ENCODE measurements at regions not wholly inside any gene's neighbourhood (a gene's known extent, or its start where the extent isn't known, plus 50 kb on each side); places are given as distances from the start of the nearest gene placed in this dataset.
"Not testable (repeated sequence)": the region's sequence is repeated elsewhere in the genome, so short reads cannot be mapped to it uniquely, and the experiment has no call there.

DNA sequence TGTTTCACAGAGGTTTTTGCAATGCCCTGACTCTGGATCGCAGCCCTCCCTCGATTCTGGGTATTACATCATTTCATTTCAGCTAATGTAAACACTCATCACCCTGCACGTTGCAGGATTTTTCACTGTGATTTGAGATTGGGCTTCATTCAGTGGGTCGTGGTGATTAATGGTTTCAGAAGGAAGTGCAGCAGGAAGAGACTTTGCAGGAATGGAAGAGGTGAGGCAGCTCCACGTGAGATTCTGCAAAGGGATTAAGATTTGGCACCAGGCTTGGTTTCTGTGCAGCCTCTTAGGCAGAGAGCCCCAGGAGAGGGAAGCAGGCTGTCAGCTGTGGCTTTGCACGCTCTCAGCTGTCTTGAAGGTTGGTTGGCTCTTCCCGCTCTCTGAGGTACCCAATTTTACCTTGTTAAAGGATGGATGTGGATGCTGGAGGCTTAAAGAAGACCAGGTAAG, 95.2 kb downstream of the PLCE1 start:
- DNase-seq, result no peak

GRCh38 chr10:94091649-94092048, 97.9 kb downstream of the PLCE1 start:
- DNase-seq, result no peak

DNA sequence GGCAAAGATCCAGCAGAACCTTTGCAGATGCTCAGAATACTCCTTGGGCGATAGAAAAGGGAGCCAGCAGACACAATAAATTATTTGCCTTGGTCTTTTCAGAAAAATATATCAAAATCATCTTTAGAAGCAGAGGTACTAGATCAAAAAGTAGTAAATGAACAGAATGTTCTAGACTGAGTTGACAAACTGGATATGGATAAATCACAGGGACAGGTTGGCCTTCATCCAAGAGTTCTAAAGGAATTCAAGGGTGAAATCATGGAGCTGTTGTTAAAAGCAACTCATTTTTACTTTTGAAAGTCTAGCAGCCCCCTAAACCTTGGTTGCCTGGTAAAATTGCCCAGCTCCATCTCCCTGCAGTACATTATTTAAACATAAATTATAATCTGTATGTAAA, 99.1 kb downstream of the PLCE1 start:
- DNase-seq, result no peak

- no peak for DNase-seq
Measured at GRCh38 chr10:94093286-94093905, 99.7 kb downstream of the PLCE1 start.

- no peak for DNase-seq
Measured at GRCh38 chr10:94094540-94094939, 100.8 kb downstream of the PLCE1 start.

GRCh38 chr10:94097656-94098055, 103.9 kb downstream of the PLCE1 start:
- DNase-seq, result no peak

DNA sequence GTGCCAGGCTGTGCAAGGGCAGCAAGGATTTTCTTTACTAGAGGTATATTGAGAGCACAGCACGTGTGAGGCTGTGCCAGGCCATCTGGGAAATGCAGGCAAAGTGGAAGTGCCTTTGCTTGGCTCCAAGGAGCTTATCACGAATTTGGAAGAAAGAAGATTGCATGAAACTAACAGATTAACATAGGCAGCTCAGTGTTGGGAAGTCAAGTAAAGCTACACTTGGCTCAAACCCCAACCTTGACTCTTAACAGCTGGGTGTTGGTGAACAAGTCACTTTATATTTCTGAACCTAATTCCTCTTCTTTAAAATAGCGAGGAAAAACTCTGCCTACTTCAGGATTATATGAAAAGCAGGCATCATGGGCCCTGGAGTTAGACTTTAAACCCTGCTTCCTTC, 105.2 kb downstream of the PLCE1 start:
- DNase-seq, result no peak

- no peak for DNase-seq
Measured at GRCh38 chr10:94101894-94102293, 108.2 kb downstream of the PLCE1 start.

DNA sequence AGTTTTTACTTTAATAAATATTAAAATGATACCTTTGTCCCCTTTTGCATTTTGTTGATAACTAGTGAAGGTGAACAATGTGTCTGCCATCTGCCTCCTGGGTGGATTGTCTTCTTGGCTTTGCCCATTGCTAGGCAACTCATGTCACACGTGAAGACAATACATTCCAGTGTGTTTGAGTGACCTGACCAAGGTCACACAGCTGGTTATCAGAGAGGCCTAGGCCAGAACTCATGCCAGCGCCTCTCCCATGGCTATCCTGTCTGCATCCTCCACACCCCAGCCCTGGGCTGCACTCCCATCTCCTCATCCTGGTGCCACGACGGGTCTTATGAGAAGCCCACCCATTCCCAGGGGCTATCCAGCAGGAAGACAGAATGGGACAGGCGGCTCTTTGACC, 108.7 kb downstream of the PLCE1 start:
- DNase-seq, result no peak

DNA sequence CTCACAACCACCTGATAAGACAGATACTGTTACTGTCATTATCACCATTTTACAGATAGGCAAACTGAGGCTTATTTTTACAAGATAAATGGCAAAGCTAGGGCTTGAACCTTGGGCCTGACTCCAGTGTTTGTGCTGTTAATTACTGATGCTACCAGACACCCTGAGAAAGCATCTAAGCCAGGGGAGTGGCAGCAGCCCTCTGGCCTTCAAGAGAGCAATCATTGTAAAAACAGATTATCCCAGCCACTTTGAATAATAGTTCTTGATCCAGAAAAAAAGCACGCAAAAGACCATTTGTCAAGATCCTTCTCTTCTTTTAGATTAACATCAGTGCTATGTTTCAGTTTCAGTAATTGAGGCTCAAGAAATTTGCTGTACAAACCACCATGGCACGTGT, 109.5 kb downstream of the PLCE1 start:
- DNase-seq, result no peak

DNA sequence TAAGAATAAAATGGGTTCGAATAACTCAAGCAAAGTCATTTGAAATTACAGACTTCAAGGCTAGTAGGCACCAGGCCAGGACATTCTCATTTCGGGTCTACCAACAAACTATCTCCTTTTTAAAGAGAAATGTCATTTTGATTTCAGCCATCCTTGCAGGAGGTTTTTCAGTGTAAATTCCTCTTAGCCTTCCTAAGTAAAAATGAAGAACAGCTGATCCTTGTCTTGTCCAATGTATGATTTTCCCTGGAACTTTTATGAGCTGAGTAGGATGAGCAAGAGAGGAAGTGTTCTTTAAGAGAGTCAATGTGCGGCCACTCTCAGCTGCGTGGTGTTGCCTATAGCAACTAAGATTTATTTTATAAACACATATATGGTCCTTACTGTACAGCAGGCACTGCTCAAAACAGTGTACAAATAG, 110.1 kb downstream of the PLCE1 start:
- DNase-seq, result no peak

GRCh38 chr10:94104316-94105000, 110.7 kb downstream of the PLCE1 start:
- DNase-seq, result no peak

DNA sequence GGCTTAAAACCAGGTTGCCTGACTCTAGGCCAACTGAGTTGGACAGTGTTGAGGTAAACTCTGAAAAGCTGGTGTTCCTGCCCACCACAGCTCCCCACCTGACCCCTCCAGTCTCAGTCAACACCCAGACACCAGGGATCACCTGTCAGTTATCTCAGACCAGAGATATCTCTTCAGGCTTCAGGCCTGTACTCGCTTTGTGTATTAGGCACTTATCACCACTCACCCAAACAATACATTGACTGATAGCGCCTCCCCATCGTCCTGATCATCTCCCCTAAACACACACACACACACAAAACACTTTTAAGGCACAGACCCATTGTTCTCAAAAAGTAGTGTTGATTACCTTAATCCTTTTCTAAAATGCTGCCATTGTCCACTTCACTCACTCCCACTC, 111.5 kb downstream of the PLCE1 start:
- no peak for DNase-seq

GRCh38 chr10:94107191-94107590, 113.5 kb downstream of the PLCE1 start:
- no peak for DNase-seq

DNA sequence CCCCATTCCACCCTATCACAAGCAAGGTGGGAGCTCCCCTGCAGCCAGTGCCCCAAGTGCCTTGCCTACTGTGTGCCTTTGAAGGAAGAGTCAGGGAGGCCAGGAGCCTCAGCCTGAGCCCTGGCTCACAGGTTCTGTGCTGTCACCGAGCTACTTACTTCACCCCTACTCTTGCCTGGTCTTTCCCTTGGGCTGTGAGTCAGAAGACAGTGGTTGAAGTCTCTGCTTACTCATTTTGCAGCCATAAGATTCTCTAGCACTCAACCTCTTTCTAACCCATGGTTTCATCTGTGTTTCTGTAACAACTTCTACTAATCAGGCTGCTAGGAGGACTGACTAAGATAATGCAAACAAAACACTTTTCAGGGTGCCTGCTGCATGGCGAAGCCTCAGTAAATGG, 114.5 kb downstream of the PLCE1 start:
- no peak for DNase-seq

DNA sequence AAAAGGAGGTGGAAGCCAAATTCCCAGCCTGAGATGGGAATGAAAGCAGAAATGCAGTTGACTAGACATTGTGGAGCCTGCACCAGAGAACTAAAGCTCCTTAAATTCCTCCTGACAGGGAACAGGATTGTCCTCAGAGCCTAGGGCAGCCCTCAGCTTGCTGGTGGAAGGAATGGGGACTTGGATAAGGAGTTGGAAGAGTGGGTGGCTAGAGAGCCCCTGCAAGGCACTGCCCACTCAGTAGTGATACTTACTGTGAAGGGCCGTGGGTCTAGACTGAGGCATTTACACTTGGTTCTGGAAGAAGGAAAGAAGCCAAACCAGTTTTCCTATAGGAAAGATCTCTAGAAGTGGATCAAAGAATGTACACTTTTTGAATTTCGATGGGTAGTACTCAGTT, 117.6 kb downstream of the PLCE1 start:
- DNase-seq, result no peak

DNA sequence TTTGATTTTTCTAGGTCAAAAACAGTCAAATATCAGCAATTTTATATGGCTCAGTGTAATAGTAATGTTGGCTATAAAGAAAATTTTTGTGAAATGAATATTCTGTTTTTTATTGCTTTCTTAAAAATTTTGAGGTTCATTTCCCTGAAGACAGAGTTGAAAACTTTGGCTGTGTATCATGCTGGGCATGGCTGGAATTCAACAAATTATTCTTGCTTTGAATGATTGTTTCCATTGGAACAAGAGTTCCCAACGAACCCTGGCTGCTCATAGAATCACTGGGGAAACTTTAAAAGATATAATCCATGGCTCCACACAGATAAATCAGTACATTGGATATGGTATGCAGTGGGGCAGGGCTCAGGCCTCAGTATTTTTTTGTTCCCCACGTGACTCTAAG, 118.6 kb downstream of the PLCE1 start:
- DNase-seq, result no peak

DNA sequence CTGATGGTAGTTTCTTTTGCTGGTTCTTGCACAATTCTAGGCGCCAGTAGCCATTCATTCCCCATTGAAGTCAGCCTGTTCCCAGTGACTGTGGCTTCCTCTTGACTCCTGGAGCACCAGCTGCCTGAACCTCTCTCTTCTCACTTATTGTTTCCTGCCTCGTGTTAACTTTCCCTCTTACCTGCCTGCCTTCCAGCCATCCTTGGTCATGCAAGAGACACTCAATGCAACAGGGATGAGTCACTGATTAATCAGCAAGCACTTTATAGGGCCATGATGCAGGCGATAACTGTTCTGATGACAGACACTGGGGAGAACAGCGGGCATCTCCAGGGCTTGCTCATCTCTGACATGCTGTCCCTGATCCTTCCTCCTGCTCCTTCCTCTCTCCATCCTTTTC, 122.0 kb downstream of the PLCE1 start:
- no peak for DNase-seq

GRCh38 chr10:94116848-94117247, 123.1 kb downstream of the PLCE1 start:
- no peak for DNase-seq

DNA sequence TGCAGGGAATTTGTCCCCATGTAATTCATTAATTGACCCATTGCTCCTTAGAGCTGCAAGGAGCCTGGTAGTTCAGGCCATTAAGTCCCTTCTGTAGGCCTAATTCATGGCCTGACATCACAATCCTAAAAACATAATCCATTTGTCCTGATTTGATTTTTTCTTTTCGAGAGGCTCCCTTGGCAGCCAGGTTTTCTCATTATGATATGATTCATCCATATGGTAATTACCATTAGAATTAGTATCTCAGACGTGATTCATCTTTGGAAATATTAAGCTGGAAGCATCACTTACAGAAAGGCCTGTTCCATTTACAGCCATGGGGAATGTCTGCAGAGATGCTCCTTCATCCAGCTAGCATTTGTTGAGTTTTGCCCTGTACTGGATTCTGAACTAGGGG, 128.5 kb downstream of the PLCE1 start:
- DNase-seq, result no peak

DNA sequence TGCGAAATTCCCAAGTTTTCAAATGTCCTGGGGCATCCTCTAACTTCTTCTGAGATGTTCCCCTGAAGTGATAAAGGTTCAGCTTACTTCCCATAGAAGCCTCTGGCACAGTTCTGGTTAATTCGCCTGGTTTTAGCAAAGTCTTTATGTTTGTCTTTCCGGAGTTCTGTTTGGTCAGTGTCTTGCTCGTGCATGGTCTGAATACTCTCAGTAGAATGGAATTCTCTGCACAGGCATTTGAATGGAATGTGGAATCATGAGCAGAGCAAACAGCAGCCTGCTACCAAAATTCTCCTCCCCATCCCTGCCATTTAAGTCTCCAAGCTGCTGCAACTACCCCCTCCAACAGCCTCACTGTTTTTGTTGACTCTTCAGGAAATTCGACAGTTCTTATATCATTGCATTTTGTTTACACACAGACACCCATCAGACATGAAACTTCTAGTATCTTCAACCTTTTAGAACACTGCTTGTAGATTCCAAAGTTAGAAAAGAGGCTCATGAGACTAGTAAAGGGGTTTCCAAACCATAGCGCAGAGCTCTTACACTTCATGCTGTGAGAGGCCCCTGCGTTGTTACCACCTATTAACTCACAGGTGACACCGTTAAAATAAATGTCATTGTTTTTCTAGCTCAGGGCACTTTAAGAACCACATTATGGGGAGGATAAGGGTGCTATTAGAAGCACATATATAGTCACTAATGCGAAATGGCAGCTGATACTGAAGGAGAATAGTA, 129.7 kb downstream of the PLCE1 start:
- no peak for DNase-seq

GRCh38 chr10:94124147-94124546, 130.4 kb downstream of the PLCE1 start:
- not testable (repeated sequence) for DNase-seq

DNA sequence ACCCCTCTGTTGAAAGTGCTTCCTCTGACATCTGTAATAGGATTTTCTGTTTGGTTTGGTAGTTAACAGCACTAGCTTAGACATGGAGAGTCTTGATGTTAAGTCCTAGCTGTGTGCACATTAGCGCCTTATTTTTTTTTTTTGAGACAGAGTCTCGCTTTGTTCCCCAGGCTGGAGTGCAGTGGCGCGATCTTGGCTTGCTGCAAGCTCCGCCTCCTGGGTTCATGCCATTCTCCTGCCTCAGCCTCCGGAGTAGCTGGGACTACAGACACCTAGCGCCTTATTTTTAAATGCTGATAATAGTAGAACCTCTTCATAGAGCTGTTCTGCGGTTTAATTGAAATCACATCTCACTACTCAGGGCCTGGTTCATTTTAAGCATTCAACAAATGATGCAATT, 131.5 kb downstream of the PLCE1 start:
- DNase-seq, result not testable (repeated sequence)

GRCh38 chr10:94125856-94126255, 132.1 kb downstream of the PLCE1 start:
- DNase-seq, result no peak
